ENCODE measurements at regions not wholly inside any gene's neighbourhood (a gene's known extent, or its start where the extent isn't known, plus 50 kb on each side); places are given as distances from the start of the nearest gene placed in this dataset.

DNA sequence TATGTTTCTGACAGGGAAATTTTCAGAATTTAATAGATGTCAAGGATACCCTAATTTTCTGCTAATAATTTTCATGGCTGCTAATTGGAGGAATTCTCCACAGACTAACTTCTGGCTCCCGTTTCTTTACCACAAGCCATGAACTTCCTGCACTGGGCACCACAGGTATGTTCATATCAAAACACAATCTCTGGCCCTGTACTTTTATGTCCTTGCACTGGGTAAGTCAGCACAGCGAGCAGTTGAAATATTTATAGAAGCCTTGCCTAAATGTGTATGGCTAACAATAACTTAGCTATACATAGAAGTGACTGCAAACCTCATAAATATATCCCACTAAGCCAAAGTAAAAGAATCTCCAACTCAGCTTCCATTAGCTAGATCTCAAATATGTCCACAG is 246.9 kb downstream of the ZIC1 start:
- no peak for TF ChIP-seq CEBPB (IDR thresholded peaks at IDR 0.05)
- no peak for TF ChIP-seq TCF12 (IDR thresholded peaks at IDR 0.05; ENCODE audit: low read depth)
- no peak for TF ChIP-seq CREB1 (IDR thresholded peaks at IDR 0.05; ENCODE audit: low read depth)
- TF ChIP-seq, protein P1, sequence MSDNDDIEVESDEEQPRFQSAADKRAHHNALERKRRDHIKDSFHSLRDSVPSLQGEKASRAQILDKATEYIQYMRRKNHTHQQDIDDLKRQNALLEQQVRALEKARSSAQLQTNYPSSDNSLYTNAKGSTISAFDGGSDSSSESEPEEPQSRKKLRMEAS (IDR thresholded peaks at IDR 0.05), result no peak
- TF ChIP-seq FOXM1 (IDR thresholded peaks at IDR 0.05; ENCODE audit: borderline replicate concordance, low read depth), result no peak
- TF ChIP-seq, protein P2, sequence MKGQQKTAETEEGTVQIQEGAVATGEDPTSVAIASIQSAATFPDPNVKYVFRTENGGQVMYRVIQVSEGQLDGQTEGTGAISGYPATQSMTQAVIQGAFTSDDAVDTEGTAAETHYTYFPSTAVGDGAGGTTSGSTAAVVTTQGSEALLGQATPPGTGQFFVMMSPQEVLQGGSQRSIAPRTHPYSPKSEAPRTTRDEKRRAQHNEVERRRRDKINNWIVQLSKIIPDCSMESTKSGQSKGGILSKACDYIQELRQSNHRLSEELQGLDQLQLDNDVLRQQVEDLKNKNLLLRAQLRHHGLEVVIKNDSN (IDR thresholded peaks at IDR 0.05), result no peak
- TF ChIP-seq EP300 (IDR thresholded peaks at IDR 0.05; ENCODE audit: borderline replicate concordance), result no peak
- TF ChIP-seq, protein P3, sequence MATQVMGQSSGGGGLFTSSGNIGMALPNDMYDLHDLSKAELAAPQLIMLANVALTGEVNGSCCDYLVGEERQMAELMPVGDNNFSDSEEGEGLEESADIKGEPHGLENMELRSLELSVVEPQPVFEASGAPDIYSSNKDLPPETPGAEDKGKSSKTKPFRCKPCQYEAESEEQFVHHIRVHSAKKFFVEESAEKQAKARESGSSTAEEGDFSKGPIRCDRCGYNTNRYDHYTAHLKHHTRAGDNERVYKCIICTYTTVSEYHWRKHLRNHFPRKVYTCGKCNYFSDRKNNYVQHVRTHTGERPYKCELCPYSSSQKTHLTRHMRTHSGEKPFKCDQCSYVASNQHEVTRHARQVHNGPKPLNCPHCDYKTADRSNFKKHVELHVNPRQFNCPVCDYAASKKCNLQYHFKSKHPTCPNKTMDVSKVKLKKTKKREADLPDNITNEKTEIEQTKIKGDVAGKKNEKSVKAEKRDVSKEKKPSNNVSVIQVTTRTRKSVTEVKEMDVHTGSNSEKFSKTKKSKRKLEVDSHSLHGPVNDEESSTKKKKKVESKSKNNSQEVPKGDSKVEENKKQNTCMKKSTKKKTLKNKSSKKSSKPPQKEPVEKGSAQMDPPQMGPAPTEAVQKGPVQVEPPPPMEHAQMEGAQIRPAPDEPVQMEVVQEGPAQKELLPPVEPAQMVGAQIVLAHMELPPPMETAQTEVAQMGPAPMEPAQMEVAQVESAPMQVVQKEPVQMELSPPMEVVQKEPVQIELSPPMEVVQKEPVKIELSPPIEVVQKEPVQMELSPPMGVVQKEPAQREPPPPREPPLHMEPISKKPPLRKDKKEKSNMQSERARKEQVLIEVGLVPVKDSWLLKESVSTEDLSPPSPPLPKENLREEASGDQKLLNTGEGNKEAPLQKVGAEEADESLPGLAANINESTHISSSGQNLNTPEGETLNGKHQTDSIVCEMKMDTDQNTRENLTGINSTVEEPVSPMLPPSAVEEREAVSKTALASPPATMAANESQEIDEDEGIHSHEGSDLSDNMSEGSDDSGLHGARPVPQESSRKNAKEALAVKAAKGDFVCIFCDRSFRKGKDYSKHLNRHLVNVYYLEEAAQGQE (IDR thresholded peaks at IDR 0.05; ENCODE audit: low read depth), result no peak
- no peak for TF ChIP-seq RAD21 (IDR thresholded peaks at IDR 0.05; ENCODE audit: low read depth)
- TF ChIP-seq EGR1 (IDR thresholded peaks at IDR 0.05), result no peak
- no peak for TF ChIP-seq TEAD4 (IDR thresholded peaks at IDR 0.05)
- TF ChIP-seq ZBTB7A (IDR thresholded peaks at IDR 0.05; ENCODE audit: low read depth), result no peak
- no peak for TF ChIP-seq YY1 (IDR thresholded peaks at IDR 0.05; ENCODE audit: low read depth)
- TF ChIP-seq TAF1 (IDR thresholded peaks at IDR 0.05; ENCODE audit: low read depth), result no peak
- no peak for TF ChIP-seq NFIC (IDR thresholded peaks at IDR 0.05)

DNA sequence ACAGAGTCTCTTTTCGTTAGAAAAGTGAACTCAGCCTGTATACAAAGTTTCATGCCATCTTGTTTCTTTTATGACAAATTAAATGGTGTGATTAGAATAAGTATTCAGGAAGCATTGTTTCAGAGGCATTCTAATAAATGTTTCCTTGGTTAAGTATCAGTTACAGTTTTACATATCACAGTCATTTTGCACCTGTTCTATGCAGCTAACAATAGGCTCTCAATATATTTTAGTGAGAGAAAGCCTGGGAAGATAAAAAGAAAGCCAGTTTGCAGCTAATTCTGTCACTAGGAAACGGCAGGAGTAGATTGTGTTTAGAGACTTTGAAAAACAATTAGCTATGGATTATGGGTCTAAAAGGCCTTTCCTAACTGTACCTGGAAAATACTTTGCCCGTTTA is 252.8 kb downstream of the ZIC1 start:
- TF ChIP-seq RAD21 (IDR thresholded peaks at IDR 0.05; ENCODE audit: low read depth) (no peak), CREB1 (IDR thresholded peaks at IDR 0.05; ENCODE audit: low read depth) (no peak), CEBPB (IDR thresholded peaks at IDR 0.05) (no peak), NFIC (IDR thresholded peaks at IDR 0.05) (no peak), ZBTB7A (IDR thresholded peaks at IDR 0.05; ENCODE audit: low read depth) (no peak), FOXM1 (IDR thresholded peaks at IDR 0.05; ENCODE audit: borderline replicate concordance, low read depth) (no peak), TCF12 (IDR thresholded peaks at IDR 0.05; ENCODE audit: low read depth) (no peak), TEAD4 (IDR thresholded peaks at IDR 0.05) (no peak), YY1 (IDR thresholded peaks at IDR 0.05; ENCODE audit: low read depth) (no peak), TAF1 (IDR thresholded peaks at IDR 0.05; ENCODE audit: low read depth) (no peak)
- TF ChIP-seq, protein P1 (IDR thresholded peaks at IDR 0.05), result no peak
- TF ChIP-seq, protein P2 (IDR thresholded peaks at IDR 0.05), result no peak
- TF ChIP-seq, protein P3 (IDR thresholded peaks at IDR 0.05; ENCODE audit: low read depth), result no peak

DNA sequence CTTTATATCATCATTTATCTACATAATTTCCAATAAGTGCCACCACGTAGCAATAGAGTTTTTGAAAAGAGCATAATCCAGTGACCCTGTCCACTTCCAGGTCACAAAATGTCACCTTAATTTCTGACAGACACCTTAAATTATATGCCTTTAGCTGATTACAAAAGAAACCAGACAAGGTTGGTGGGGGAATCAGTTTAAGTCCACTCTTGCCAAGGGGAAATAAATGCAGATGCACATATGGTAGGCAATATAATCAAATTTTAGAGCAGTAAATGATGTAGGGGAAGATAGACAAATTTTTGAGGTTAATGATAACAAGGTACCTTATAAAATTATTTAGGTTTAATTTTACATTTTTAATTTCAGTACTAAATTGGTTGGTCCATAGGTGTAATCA is 253.5 kb downstream of the ZIC1 start:
- TF ChIP-seq TEAD4 (IDR thresholded peaks at IDR 0.05), result no peak
- no peak for TF ChIP-seq ZBTB7A (IDR thresholded peaks at IDR 0.05; ENCODE audit: low read depth)
- TF ChIP-seq, protein P1 (IDR thresholded peaks at IDR 0.05), result no peak
- TF ChIP-seq EGR1 (IDR thresholded peaks at IDR 0.05), result no peak
- no peak for TF ChIP-seq NFIC (IDR thresholded peaks at IDR 0.05)

DNA sequence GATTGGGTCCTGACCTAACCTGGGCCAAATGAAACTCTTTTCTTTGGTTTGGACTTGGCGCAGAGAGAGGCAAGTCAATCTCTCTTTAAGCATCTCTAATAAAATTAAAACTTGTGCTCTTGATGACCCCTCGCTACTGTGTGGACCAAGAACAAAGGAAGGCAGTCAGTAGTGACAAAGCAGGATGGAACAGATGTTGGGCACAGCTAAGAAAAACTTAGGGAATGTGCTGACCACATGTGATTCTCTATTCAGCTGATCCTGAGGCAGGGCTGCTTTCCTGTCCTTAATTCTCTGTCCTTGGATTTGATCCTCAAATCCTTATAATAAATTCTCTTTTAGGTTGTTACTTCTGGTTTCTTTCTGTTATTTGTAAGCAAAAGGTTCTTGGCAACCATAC is 259.9 kb downstream of the ZIC1 start:
- no peak for TF ChIP-seq ZBTB7A (IDR thresholded peaks at IDR 0.05; ENCODE audit: low read depth)
- no peak for TF ChIP-seq CEBPB (IDR thresholded peaks at IDR 0.05)
- no peak for TF ChIP-seq TEAD4 (IDR thresholded peaks at IDR 0.05)
- TF ChIP-seq CREB1 (IDR thresholded peaks at IDR 0.05; ENCODE audit: low read depth), result no peak
- no peak for TF ChIP-seq TCF12 (IDR thresholded peaks at IDR 0.05; ENCODE audit: low read depth)
- TF ChIP-seq, protein P3 (IDR thresholded peaks at IDR 0.05; ENCODE audit: low read depth), result no peak
- no peak for TF ChIP-seq EGR1 (IDR thresholded peaks at IDR 0.05)
- TF ChIP-seq, protein P2 (IDR thresholded peaks at IDR 0.05), result no peak
- no peak for TF ChIP-seq FOXM1 (IDR thresholded peaks at IDR 0.05; ENCODE audit: borderline replicate concordance, low read depth)
- TF ChIP-seq EP300 (IDR thresholded peaks at IDR 0.05; ENCODE audit: borderline replicate concordance), result no peak
- no peak for TF ChIP-seq NFIC (IDR thresholded peaks at IDR 0.05)
- no peak for TF ChIP-seq RAD21 (IDR thresholded peaks at IDR 0.05; ENCODE audit: low read depth)
- TF ChIP-seq, protein P1 (IDR thresholded peaks at IDR 0.05), result no peak
- no peak for TF ChIP-seq YY1 (IDR thresholded peaks at IDR 0.05; ENCODE audit: low read depth)
- no peak for TF ChIP-seq TAF1 (IDR thresholded peaks at IDR 0.05; ENCODE audit: low read depth)
